Peyer's patch (tissue), 4 donors: ENCODE measurements at regions not wholly inside any gene's neighbourhood (a gene's known extent, or its start where the extent isn't known, plus 50 kb on each side); places are given as distances from the start of the nearest gene placed in this dataset.

Experiments used
- DNase-seq, 3 donors: peaks; one replicate each; pipeline ENCODE4 v3.0.0-alpha.2; 2017 to 2019
- H3K27ac ChIP-seq, 4 donors: fragments of 200-600 bp; sonication (generic); one replicate each; pipeline ENCODE4 v1.5.1; 2016 to 2019
- H3K27me3 ChIP-seq, 2 donors: fragments of 200-600 bp; sonication (generic); one replicate each; pipeline ENCODE4 v1.5.1; 2019
- H3K36me3 ChIP-seq, 3 donors: fragments of 200-600 bp; sonication (generic); one replicate each; pipeline ENCODE4 v1.5.1; 2016 to 2019
- H3K4me1 ChIP-seq, 4 donors: fragments of 200-600 bp; sonication (generic); one replicate each; pipeline ENCODE4 v1.5.1; 2016 to 2019
- H3K4me3 ChIP-seq, 4 donors: fragments of 200-600 bp; sonication (generic); 1 replicate in 3 of 4; 2 replicates in 1 of 4; pipeline ENCODE4 v1.5.1; 2016 to 2019; ENCODE audit warnings: mild to moderate bottlenecking in 1 of 4
- H3K9me3 ChIP-seq, 4 donors: fragments of 200-600 bp; sonication (generic); one replicate each; pipeline ENCODE4 v1.5.1; 2016 to 2019; ENCODE audit warnings: mild to moderate bottlenecking in 1 of 4
- POLR2A ChIP-seq, 2 donors: fragments of 450-650 bp; IDR thresholded peaks; one replicate each; pipeline ENCODE4 v1.5.1; 2017; ENCODE audit warnings: antibody characterized with exemption in 2 of 2, mild to moderate bottlenecking in 2 of 2, moderate library complexity in 2 of 2
- TF ChIP-seq, protein P1 (sequence below), 6 experiments: fragments of 450-650 bp in 4 of 6; fragments of 200-600 bp in 2 of 6; sonication (generic) in 1 of 6; IDR thresholded peaks; one replicate each; pipeline ENCODE4 v1.5.1; 2017 to 2019; ENCODE audit warnings: antibody characterized with exemption in 6 of 6, mild to moderate bottlenecking in 3 of 6, moderate library complexity in 1 of 6

DNA sequence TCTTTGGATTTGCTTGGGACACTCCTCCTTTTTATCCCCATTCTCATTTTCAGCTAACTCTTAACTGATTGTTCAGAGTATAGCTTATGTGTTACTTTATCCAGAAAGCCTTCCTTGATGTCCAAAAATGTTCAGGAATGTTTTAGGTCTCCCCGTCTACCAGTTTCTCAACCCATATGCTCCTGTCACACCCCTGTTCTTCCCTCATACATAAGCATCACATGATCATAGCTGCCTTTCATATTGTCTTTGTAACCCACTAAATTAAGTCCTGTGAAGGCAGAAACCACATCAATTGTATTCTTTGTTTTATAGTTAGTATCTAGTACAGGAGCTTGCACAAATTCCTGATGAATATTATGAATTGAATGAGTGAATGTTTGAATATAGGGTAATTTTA is 321.9 kb upstream of the ACTBL2 start:
- Histone ChIP-seq H3K4me1 (no peaks in the 10 kb centered on the region), H3K9me3 (no peaks in the 10 kb centered on the region), H3K27ac (no peak overlapping the region), H3K27me3 (no peaks in the 10 kb centered on the region), H3K4me3 (no peak overlapping the region), H3K36me3 (no peaks in the 10 kb centered on the region)
- TF ChIP-seq POLR2A (IDR thresholded peaks at IDR 0.05) = no peak
- TF ChIP-seq, protein P1, sequence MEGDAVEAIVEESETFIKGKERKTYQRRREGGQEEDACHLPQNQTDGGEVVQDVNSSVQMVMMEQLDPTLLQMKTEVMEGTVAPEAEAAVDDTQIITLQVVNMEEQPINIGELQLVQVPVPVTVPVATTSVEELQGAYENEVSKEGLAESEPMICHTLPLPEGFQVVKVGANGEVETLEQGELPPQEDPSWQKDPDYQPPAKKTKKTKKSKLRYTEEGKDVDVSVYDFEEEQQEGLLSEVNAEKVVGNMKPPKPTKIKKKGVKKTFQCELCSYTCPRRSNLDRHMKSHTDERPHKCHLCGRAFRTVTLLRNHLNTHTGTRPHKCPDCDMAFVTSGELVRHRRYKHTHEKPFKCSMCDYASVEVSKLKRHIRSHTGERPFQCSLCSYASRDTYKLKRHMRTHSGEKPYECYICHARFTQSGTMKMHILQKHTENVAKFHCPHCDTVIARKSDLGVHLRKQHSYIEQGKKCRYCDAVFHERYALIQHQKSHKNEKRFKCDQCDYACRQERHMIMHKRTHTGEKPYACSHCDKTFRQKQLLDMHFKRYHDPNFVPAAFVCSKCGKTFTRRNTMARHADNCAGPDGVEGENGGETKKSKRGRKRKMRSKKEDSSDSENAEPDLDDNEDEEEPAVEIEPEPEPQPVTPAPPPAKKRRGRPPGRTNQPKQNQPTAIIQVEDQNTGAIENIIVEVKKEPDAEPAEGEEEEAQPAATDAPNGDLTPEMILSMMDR (IDR thresholded peaks at IDR 0.05) = no peak
- DNase-seq = no peak

DNA sequence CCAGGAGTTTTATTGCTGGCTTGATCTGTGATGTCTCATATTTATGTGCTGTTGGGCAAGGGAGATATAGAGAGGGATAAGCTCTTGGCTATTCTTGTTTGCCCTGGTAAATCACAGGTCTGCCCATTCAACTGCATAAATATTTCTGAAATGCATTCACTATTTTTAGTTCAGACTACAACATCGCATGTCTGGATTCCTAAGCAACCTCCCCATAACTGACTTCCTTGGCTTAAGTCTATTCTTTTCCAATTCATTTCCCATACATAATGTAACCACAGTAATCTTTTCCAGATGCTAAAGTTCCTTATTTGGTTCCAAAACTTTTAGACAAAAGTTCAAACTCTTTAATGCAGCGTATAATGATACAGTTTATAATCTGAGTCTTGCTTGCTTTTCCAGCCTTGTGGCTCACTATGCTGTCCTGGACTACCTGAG is 321.4 kb upstream of the ACTBL2 start:
- Histone ChIP-seq H3K4me1 (no peaks in the 10 kb centered on the region), H3K9me3 (no peaks in the 10 kb centered on the region), H3K27me3 (no peaks in the 10 kb centered on the region), H3K4me3 (no peak overlapping the region), H3K36me3 (no peaks in the 10 kb centered on the region), H3K27ac (no peak overlapping the region)
- TF ChIP-seq, protein P1 (IDR thresholded peaks at IDR 0.05) = no peak
- no peak for TF ChIP-seq POLR2A (IDR thresholded peaks at IDR 0.05)
- no peak for DNase-seq

DNA sequence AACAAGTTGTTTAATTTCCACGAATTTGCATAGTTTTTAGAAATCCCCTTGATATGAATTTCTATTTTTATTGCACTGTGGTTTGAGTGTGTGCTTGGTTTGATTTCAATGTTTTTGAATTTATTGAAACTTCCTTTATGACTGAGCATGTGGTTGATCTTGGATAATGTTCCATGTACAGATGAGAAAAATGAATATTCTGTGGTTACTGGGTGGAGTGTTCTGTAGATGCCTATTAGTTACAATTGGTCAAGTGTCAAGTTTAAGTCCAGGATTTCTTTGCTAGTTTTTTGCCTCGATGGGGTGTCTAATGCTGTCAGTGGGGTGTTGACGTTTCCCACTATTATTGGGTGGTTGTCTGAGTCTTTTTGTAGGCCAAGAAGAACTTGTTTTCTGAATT is 319.5 kb upstream of the ACTBL2 start:
- Histone ChIP-seq H3K4me3 (no peak overlapping the region), H3K36me3 (no peaks in the 10 kb centered on the region), H3K9me3 (no peaks in the 10 kb centered on the region), H3K4me1 (no peaks in the 10 kb centered on the region), H3K27ac (no peak overlapping the region), H3K27me3 (no peaks in the 10 kb centered on the region)
- TF ChIP-seq POLR2A (IDR thresholded peaks at IDR 0.05) = no peak
- TF ChIP-seq, protein P1 (IDR thresholded peaks at IDR 0.05) = no peak
- no peak for DNase-seq

DNA sequence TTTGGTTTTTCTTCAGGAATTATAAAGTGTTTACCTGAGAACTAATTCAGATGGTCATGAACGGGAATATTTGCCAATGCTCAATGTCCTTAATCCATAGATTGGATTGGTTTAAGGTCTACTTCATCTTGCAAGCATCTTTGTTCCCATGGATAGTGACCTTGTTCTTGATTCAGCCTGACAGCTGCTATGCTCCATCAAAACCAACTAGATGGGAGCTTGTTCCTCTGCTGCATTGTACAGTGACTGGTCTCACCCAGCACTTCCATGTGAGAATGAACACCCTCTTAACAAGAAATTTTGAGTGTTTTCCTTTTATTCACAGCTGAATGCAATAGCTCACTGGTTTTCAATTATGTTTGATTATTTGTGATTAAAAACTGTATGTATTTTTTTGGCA is 312.6 kb upstream of the ACTBL2 start:
- Histone ChIP-seq H3K27ac (no peak overlapping the region), H3K4me3 (no peak overlapping the region)
- no peak for TF ChIP-seq POLR2A (IDR thresholded peaks at IDR 0.05)
- TF ChIP-seq, protein P1 (IDR thresholded peaks at IDR 0.05) = no peak

DNA sequence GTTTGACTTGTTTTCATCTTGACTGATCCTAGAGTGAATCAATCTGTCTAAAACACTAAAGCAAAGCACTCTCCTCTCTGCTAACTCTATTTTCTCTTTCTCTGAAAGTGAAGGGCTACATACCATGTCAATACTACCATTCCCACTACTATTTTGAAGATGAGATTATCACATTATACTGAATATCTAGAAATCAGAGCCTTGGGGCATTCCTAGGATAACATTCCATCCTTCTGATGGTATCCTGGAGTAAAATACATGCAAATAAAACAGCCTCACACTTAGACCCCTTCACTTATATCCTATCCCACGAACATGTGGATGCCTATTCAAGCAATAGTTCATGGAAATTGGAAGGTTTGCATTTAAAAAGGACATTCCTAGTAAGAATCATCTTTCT is 309.3 kb upstream of the ACTBL2 start:
- Histone ChIP-seq H3K27me3 (no peaks in the 10 kb centered on the region), H3K4me1 (no peaks in the 10 kb centered on the region), H3K4me3 (no peak overlapping the region), H3K9me3 (no peaks in the 10 kb centered on the region), H3K36me3 (no peaks in the 10 kb centered on the region), H3K27ac (no peak overlapping the region)
- TF ChIP-seq, protein P1 (IDR thresholded peaks at IDR 0.05) = no peak
- no peak for DNase-seq

More for the DNA sequence above, 312.6 kb upstream of the ACTBL2 start:
- no peaks in the 10 kb centered on the region for H3K4me1 ChIP-seq
- H3K9me3 ChIP-seq = no peaks in the 10 kb centered on the region
- no peaks in the 10 kb centered on the region for H3K36me3 ChIP-seq
- H3K27me3 ChIP-seq = no peaks in the 10 kb centered on the region
- DNase-seq = no peak

DNA sequence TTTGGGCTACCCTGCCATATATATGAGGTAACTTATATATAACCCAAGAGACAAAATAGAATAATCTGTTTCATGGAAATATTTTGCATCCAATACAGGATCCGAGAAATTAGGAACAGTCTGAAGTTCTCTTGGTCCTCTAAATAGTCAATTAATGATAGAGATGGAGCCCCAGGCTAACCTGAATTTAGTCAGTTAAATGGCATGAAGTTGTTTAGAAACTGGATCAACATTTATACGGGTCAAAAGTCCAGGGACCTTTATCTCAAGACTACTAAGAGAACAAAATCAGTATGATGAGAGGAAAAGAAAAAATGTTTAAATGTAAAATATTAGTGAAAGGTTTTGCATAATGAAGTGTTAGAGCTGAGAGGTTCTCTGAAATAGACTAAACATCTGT is 303.3 kb upstream of the ACTBL2 start:
- H3K4me3 ChIP-seq = no peak overlapping the region
- TF ChIP-seq POLR2A (IDR thresholded peaks at IDR 0.05) = no peak
- TF ChIP-seq, protein P1 (IDR thresholded peaks at IDR 0.05) = no peak
- no peak overlapping the region for H3K27ac ChIP-seq
- no peaks in the 10 kb centered on the region for H3K4me1 ChIP-seq
- DNase-seq = no peak
- no peaks in the 10 kb centered on the region for H3K36me3 ChIP-seq
- H3K9me3 ChIP-seq = no peaks in the 10 kb centered on the region
- no peaks in the 10 kb centered on the region for H3K27me3 ChIP-seq
